OCI-LY7 (cell line): ENCODE measurements at regions not wholly inside any gene's neighbourhood (a gene's known extent, or its start where the extent isn't known, plus 50 kb on each side); places are given as distances from the start of the nearest gene placed in this dataset.
A peak's percentile ranks its signal among the peaks of the same experiment; 100 is the strongest.

Source experiments
- EZH2phosphoT487 ChIP-seq: fragments of 200-600 bp; sonication (generic); IDR thresholded peaks from 2 replicates; pipeline ENCODE4 v1.6.1; 2018; ENCODE audit warnings: low read depth, borderline replicate concordance, mild to moderate bottlenecking, mixed run types, antibody characterized with exemption, low read length, moderate library complexity, mixed read lengths
- TF ChIP-seq, protein P1 (sequence below): fragments of 200-600 bp; sonication (generic); conservative IDR thresholded peaks from 2 replicates; pipeline ENCODE4 v1.5.1; 2014; ENCODE audit warnings: mild to moderate bottlenecking, antibody characterized with exemption, low read length, moderate library complexity, mixed read lengths

DNA sequence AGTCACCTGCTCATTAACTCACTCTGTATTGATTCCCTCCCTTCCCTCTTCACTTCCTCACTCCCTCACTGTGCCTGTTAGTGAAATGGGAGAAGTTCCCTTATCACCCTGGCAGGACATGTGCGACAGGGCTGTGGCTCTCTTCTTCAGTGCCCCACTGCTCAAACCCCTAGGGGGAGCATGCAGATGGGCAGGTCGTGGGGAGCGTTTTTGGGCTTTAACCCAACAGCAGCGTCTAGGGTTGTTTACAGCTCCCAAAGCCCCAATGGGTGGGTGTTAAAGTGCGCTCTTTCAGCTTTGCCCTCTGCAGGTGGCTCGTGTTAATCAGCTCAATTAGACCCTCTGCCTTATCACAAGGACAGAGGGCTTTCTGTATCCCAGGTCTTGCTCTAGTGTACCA is 447.8 kb upstream of the PROK2 start:
- TF ChIP-seq, protein P1, sequence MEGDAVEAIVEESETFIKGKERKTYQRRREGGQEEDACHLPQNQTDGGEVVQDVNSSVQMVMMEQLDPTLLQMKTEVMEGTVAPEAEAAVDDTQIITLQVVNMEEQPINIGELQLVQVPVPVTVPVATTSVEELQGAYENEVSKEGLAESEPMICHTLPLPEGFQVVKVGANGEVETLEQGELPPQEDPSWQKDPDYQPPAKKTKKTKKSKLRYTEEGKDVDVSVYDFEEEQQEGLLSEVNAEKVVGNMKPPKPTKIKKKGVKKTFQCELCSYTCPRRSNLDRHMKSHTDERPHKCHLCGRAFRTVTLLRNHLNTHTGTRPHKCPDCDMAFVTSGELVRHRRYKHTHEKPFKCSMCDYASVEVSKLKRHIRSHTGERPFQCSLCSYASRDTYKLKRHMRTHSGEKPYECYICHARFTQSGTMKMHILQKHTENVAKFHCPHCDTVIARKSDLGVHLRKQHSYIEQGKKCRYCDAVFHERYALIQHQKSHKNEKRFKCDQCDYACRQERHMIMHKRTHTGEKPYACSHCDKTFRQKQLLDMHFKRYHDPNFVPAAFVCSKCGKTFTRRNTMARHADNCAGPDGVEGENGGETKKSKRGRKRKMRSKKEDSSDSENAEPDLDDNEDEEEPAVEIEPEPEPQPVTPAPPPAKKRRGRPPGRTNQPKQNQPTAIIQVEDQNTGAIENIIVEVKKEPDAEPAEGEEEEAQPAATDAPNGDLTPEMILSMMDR: peak; percentile 35; the same call in 1 of the 2 replicates
- no peak for TF ChIP-seq EZH2phosphoT487
